ENCODE measurements at regions not wholly inside any gene's neighbourhood (a gene's known extent, or its start where the extent isn't known, plus 50 kb on each side); places are given as distances from the start of the nearest gene placed in this dataset.
"Not testable (repeated sequence)": the region's sequence is repeated elsewhere in the genome, so short reads cannot be mapped to it uniquely, and the experiment has no call there.

DNA sequence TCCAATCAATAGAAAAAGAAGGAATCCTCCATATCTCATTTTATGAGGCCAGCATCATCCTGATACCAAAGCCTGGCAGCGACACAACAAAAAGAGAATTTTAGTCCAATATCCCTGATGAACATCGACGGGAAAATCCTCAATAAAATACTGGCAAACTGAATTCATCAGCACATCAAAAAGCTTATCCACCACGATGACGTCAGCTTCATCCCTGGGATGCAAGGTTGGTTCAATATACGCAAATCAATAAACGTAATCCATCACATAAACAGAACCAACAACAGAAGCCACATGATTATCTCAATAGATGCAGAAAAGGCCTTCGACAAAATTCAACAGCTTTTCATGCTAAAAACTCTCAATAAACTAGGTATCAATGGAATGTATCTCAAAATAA is 483.6 kb upstream of the CHRM3 start:
- DNase-seq: not testable (repeated sequence)

DNA sequence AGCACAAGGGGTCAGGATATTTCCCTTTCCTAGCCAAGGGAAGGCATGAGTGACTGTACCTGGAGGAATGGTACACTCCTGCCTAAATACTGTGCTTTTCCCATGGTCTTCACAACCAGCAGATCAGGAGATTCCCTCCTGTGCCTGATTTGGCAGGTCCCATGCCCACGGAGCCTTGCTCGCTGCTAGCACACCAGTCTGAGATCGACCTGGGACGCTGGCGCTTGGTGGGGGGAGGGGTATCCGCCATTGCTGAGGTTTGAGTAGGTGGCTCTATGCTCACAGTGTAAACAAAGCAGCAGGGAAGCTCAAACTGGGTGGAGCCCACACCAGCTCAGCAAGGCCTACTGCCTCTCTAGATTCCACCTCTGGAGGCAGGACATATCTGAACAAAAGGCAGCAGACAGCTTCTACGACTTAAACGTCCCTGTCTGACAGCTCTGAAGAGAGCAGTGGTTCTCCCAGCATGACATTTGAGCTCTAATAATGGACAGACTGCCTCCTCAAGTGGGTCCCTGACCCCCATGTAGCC is 486.0 kb upstream of the CHRM3 start:
- no peak for DNase-seq

DNA sequence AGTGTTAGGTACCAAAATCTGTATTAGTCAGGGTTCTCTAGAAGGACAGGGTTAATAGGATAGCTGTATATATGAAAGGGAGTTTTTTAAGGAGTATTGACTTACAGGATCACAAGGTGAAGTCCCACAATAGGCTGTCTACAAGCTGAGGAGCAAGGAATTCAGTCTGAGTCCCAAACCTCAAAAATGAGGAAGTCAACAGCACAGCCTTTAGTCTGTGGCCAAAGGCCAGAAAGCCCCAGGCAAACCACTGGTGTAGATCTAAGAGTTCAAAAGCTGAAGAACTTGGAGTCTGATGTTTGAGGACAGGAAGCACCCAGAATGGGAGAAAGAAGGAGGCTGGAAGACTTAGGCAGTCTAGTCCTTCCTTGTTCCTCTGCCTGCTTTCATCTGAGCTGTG is 487.5 kb upstream of the CHRM3 start:
- no peak for DNase-seq

DNA sequence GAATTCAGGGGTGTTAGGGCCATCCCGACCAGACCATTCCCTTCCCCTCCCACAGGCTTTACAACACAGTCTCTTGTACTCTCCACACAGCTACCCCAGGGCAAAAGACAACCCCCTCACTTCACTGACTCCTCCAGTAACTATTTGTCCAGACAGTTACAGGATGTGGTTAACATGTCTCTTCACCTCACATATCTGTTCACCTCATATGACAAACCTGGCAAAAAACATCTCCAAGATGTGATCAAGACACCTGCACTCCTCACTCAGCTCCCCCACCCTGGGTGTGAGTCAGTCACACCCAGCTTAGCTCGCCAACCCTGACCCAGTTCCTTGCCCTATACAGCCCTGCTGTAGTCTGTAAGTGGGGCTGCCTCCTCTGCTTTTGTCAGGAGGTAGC is 490.5 kb upstream of the CHRM3 start:
- DNase-seq: no peak

DNA sequence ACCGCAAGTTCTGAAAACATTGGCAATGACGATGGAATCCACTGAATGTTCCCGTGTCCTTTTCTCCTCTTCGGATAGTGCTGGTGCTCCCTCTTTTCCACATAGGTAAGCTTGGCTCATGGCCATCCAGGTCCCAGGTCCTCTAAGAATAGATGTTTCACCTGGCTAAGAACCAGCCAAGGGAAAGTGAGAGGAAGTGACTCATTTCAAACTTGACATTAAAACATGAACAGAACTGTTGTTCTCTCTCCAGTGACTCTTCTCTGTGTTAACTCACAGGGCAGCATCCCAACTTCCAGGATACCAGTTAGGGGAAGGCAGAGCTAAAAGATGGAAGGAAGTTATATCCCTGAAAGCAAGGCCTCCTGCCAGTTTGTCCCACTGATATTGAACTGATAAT is 493.8 kb upstream of the CHRM3 start:
- DNase-seq: no peak

DNA sequence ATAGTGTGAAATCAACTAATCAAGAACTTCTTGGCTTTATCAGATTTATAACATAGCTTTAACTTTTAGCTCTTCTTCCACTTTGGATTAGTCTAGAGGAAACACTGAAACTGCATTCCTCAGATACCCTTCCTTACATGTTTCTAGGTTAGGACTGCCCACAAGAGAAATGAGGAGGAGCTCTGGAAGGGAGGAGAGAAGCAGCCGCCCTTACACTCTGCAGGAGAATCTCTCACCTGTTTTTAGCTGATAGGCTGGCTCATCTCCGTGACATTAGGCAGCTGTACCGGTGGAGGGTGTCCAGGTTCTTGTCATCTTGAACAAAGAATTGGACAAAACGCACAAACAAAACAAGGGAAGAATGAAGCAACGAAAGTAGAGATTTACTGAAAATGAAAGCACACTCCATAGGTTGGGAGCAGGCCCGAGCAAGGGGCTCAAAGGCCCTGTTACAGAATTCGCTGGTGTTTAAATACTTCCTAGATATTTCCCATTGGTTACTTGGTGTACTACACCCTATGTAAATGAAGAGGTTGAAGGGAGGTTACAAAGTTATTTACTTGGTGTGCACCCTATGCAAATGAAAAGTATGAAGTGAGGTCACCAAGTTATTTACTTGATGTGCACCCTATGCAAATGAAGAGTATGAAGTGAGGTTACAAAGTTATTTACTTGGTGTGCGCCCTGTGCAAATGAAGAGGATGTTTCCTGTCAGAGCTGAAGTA is 524.9 kb upstream of the CHRM3 start:
- no peak for DNase-seq

DNA sequence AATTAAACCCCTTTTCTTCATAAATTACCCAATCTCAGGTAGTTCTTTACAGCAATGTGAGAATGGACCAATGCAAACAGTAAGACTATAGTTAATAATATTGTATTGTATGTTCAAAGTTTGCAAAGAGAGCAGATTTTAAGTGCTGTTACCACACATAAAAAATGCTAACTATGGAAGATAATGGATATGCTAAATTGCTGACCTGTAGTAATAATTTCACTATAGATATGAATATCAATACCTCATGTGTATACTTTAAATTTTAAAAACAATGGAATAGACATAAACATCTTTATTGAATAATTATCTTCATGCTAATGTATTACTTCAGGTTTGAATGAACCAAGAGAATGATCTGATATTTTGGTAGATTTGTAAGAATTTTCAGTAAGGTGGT is 552.4 kb upstream of the CHRM3 start:
- DNase-seq: no peak

DNA sequence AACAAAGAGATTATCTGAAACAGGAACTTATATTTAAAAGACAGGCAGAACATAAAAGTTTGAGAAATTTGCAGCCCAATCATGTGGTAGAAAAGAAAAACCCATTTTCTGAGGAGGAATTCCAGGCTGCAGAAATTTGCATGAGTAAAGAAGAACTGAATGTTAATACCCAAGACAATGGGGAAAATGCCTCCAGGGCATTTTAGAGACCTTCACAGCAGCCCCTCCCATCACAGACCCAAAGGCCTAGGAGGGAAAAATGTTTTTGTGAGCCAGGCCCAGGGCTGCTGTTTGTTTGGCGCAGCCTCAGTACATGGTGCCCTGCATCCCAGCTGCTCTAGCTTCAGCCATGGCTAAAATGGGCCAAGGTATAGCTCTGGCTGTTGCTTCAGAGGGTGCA is 554.3 kb upstream of the CHRM3 start:
- DNase-seq: no peak

DNA sequence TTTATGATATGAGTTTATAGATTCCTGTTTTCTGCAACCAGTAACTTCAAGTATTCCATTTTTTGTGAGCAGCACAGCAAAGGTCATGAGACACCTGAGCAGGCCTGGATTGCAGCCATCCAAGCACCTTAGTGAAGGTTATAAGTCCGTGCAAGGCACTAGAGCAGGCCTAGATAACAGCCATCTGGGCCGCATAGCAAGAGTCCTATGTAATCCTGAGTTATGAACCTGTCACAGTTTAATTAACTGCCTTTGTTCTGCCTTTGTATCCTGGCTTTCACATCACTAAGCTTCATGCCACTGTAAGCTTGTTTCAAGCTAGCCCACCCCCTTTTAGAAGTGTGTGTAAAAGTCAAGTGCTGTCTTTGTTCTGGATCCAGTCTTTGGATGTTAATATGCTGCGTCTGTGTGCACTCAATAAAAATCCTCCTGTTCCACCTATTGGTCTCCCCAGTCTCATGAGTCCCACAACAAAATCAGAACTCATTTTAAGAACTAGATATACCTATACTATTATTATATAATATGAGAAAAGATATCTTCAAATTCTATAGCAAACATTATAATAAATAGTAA is 556.2 kb upstream of the CHRM3 start:
- DNase-seq: no peak

DNA sequence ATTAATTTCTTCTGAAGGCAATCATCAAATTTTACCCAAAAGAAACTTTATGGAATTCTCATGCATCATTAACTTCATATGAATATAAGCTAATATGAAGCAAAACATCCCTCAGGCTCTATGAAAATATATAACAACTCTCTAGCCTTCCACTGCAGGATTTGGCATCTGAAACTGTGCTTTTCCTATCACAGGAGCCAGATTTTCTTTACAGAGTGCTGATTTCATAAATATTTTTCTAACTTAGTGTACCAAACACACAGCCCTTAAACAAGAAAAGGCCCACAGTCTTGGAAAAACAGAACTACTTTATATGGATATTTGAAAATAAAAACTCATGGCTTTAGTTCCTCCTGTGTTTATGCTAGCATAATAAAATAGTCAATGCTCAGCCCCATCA is 559.5 kb upstream of the CHRM3 start:
- DNase-seq: no peak

DNA sequence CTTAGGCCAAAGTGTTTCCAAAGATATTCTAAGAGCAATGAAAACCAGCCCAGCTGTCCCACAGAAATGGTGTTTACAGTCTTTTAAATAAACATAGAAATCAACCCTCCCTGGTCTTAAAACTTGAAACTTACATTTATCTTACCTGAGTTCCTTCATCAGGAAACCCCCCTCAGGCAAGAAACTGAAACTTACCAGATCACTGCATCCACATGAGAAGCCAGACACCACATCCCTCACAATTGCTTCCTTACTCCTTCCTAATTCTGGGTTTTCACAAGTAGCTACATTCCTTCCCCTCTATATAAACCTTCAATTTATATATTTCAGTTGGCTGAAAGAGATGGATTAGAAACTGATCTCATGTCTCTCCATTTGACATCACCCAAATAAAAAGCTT is 563.0 kb upstream of the CHRM3 start:
- DNase-seq: no peak

DNA sequence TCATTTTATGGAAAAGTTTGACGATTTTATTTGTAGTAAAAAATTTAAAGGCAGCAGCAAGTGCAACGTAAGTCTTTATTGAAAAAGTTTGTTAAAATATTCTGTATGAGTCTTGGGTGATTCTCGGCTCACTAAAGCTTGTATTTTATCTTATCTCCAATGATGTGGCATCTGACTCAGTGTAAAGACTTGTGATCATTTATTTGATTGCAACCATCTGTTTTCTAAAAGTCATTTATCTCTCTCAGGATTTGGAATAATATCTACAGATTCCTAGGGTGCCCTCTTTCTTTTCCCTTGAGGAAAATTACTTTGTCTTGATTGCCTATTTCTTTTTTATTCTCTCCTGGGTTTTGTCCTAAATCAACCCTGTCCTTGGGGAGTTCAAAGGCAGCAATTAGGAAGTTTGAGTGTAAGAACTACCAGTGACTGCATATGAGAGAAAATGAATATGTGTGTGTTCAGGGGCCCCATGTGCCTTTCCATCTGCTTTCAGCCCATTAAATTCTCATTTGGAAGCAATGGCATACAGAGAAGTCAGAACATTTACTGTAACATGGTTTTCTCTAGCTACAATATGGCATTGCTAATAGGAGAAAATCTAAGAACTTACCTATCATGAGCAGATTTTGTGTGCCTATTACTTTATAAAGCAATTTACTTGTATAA is 575.0 kb upstream of the CHRM3 start:
- no peak for DNase-seq

DNA sequence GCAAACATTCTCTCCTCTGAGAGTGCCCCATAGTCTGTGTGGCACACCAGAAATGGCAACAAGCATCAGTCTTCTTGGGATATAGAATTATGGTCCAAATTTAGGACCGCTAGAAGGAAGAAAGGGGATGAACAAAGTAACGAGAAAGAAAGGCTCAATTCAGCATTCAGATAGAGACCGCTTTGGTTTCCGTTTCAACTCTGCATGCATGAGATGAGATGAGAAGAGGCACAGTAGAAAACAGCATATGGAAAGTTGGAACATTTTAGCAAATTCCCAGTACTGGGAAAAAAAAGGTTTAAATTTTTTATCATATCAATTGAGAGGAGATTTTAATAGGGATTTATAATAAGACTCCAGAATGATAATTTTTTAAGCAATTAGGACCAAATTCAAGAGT is 595.5 kb upstream of the CHRM3 start:
- no peak for DNase-seq

DNA sequence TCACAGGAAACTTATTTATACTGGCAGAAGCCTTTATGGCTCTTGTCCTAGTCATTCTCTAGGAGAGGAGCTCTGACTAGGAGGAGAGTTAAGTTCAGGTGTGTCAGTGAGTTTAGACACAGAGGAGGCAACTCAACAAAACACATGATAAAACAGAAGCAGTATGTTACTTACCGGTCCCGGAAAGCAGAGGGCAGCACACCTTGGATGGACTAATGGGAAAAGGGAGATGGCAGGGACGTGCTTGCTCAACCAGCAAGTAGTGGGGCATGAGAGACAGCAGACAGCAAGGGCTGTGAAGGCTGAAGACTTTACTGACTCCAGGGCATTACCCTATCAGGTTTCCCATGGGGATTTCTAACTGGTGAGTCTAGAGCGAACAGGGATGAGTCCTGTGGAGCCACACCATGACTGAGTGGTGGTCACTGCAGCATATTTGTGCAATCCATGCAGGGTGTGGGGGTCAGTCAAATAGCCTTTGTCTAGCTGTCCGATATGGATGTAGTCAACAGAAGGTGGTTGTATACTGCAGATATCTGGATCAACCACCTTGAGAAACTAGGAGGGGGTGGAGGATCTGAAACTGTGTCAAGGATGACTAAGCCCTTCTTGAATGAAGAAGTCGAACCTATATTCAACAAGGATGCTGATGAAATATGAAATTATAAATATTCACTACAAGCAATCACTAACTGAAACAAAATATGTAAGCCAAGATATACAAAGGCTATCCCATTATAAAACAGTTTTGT is 596.3 kb upstream of the CHRM3 start:
- no peak for DNase-seq

DNA sequence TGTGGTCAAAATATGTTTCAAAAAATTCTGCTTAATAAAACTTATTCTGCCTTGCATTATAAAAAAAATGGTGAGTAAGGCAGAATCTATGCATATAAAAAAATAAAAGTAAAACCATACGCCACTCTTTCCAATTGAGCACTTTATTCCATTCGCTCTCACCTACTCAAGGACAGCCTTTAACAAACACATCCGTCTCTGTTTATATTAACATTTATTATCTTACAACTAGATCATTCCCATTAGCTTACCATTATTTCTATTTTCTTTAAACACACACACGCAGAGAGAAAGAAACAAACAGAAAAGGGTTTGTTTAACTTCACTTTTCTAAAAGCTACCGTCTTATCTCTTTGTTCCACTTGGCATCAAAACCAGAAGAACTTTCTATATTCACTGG is 598.9 kb upstream of the CHRM3 start:
- no peak for DNase-seq

DNA sequence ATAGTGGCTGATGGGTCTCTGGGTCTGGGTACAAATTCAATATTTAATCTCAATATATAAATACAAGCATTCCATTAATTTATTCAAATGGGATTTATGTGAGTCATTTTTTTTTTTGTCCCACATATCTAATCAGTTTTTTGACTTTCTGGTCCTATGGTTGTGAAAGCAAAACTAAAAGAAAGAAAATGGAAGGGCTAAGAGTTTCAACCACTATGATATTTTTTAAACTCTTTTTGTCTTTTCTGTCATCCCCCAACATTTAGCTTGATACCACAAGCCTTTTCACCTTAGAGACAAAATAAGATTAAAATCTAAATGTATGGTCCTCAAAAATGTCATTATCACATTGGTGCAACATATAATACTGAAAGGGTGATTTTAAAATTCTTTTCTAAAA is 602.7 kb upstream of the CHRM3 start:
- DNase-seq: no peak

DNA sequence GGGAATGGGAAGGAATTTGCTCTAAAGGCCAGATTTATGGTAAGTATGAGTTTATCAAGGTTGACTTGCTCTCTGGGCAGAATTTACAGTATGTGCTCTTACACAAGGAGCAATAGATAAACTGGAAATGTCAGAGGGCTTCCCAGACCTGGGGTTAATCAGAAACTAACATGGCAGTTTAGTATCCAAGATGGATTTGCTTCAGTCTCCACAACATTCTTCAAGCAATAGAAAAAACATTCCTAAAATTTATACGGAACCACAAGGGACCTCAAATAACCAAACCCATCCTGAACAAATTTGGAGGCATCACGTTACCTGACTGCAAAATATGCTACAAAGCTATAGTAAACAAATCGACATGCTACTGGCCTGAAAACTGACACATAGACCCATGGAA is 606.7 kb upstream of the CHRM3 start:
- DNase-seq: no peak

DNA sequence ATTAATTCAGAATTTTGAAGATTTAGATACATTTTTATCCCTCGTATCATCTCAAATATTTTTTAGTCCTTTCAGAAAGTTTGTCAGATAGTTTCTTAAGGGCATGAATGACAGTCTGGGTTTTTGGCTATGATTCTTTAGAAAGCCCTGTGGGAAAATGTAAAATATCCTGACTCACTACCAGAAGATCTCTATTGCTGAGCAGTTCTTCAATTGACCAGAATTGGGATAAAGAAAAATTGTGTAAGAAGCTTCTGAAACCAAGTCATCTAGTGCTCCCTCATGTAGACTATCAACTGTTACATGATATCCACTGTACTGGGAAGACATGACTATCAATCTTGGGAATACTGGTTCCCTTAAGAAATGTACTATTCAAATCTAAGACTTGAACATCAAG is 608.3 kb upstream of the CHRM3 start:
- no peak for DNase-seq

DNA sequence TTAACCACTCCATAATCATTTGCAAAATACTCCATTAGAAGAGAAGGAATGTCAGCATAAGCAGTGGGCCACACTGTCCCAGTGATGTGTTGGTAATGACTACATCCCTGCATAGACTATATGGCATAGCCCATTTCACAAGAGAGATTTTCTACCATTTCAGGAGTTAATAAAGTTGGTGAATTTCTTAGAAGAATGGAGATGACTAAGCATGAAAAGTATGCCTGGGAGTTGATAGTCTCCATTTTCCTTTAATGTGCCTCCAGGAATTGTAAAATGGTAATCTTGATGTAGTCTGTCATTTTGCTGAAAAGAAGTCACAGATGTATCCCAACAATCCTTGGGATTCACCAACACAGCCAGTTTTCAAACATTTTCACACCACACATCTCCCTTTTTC is 608.8 kb upstream of the CHRM3 start:
- DNase-seq: no peak

DNA sequence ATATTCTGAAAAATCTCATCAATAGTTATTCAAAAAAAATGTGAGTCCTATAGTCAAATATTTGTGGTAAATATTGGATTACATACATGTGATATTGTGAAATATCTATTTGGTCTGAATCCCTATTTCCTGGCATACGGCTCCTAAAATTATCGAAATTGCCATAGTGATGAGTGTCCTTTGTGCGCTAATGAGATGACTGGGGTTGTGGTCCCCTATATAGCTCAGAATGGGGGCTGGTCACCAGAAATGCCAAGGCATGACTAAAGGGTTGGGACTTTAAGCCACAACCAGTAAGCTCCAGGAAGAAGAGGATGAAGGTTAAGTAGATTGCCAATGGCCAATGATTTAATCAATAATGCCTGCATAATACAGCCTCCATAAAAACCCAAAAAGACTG is 610.2 kb upstream of the CHRM3 start:
- no peak for DNase-seq

DNA sequence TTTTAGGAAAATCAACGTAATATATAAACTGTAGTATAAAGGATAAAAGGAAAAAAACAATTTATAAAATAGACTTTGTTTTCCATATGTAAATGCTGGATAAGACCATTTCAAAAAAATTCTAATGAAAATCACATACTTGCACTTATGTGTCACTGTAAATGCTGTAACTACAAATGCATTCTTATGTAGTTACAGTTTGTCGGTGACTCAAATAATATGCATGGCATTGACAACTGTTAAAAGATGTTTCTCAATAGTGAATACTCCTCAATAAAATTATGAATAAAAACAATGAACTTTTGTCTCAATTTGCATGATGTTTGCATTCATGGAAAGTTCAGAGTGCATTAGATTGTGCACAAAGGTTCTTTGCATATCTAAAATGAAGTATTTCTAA is 614.0 kb upstream of the CHRM3 start:
- no peak for DNase-seq

DNA sequence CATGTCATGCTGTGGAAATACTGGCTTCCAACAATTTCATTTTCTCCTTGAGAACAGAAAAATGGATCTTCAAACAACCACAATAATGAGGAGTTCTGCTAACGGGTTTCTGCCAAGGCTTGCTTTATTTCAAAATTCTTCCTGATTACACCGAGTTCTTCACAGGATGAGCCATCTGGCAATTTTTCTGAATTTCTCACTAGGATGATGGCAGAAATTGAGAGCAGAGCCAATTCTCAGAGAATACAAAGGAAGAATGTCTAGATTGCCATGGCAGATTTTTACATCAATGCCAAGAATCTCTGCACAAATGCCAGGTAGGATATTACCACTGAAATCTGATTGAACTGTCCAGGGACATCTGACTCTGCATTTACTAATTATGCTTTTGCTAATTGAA is 619.0 kb upstream of the CHRM3 start:
- no peak for DNase-seq

DNA sequence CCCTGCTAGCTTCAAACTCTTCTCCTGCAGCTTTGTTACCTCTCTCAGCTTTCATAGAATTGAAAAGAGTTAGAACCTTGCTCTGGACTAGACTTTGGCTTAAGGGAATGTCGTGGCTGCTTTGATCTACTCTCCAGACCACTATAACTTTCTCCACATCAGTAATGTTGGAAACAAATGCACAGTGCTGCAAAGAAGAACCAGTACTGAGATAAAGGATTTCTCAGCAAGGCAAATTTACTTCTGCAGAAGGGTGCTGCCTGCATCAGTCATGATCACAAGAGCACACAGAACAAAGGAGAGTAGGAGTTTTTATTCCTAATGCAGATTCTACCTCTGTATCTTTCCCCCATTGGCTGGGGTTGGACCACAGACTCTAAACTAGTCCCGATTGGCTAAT is 621.6 kb upstream of the CHRM3 start:
- DNase-seq: no peak
